ENCODE measurements at regions not wholly inside any gene's neighbourhood (a gene's known extent, or its start where the extent isn't known, plus 50 kb on each side); places are given as distances from the start of the nearest gene placed in this dataset.

GRCh38 chr15:92711457-92711831, 55.9 kb upstream of the FAM174B start:
- no peaks in the 10 kb centered on the region for H3K27me3 ChIP-seq
- intact Hi-C loops (cut with DNase I) = loop anchor here (10.0 kb wide), 1 partner anchor 317 kb away; the partner anchor contains the start of gene ST8SIA2

GRCh38 chr15:92714077-92714476, 58.5 kb upstream of the FAM174B start:
- Histone ChIP-seq H3K4me3 (peak overlapping the region; percentile 40), H3K9ac (ENCODE audit: low read depth in 2 of 2, low read length in 2 of 2) (peak overlapping the region; percentile 40 to 62), H3K9me3 (no peaks in the 10 kb centered on the region), H3K36me3 (no peaks in the 10 kb centered on the region), H3K27me3 (no peaks in the 10 kb centered on the region), H3K4me1 (no peaks in the 10 kb centered on the region), H3K27ac (peak overlapping the region; percentile 3)
- intact Hi-C loops (cut with DNase I) = loop anchor here (2.0 to 10.0 kb wide), 2 partner anchors 193 to 319 kb away; partner anchors contain the start of gene ST8SIA2
- DNase-seq = no peak
- TF ChIP-seq CTCF (IDR thresholded peaks at IDR 0.05) = no peak

More at GRCh38 chr15:92711457-92711831, 55.9 kb upstream of the FAM174B start:
- no peak for DNase-seq
- Histone ChIP-seq H3K4me3 (no peak overlapping the region), H3K9ac (ENCODE audit: low read depth in 2 of 2, low read length in 2 of 2) (no peak overlapping the region), H3K36me3 (no peaks in the 10 kb centered on the region), H3K27ac (no peak overlapping the region), H3K9me3 (no peaks in the 10 kb centered on the region), H3K4me1 (no peaks in the 10 kb centered on the region)
- TF ChIP-seq CTCF (IDR thresholded peaks at IDR 0.05) = no peak

GRCh38 chr15:92714477-92715401, 59.2 kb upstream of the FAM174B start:
- peak; percentile 81 for DNase-seq
- Histone ChIP-seq H3K27ac (peak overlapping the region; percentile 3), H3K4me3 (peak overlapping the region; percentile 40), H3K36me3 (no peaks in the 10 kb centered on the region), H3K27me3 (no peaks in the 10 kb centered on the region), H3K9me3 (no peaks in the 10 kb centered on the region), H3K9ac (ENCODE audit: low read depth in 2 of 2, low read length in 2 of 2) (peak overlapping the region; percentile 40 to 62), H3K4me1 (no peaks in the 10 kb centered on the region)
- TF ChIP-seq CTCF (IDR thresholded peaks at IDR 0.05) = peak; percentile 78
- intact Hi-C loops (cut with DNase I) = loop anchor here (2.0 to 10.0 kb wide), 2 partner anchors 194 to 320 kb away; partner anchors contain the start of gene ST8SIA2

GRCh38 chr15:92715758-92716157, 60.2 kb upstream of the FAM174B start:
- intact Hi-C loops (cut with DNase I) = loop anchor here (2.0 to 10.0 kb wide), 2 partner anchors 195 to 321 kb away; partner anchors contain the start of gene ST8SIA2
- no peak overlapping the region for H3K9ac ChIP-seq (ENCODE audit: low read depth in 2 of 2, low read length in 2 of 2)
- no peaks in the 10 kb centered on the region for H3K4me1 ChIP-seq
- no peak overlapping the region for H3K4me3 ChIP-seq
- H3K27ac ChIP-seq = no peak overlapping the region
- no peak for DNase-seq
- no peaks in the 10 kb centered on the region for H3K9me3 ChIP-seq
- no peak for TF ChIP-seq CTCF (IDR thresholded peaks at IDR 0.05)
- no peaks in the 10 kb centered on the region for H3K36me3 ChIP-seq
- H3K27me3 ChIP-seq = no peaks in the 10 kb centered on the region

GRCh38 chr15:92719021-92719420, 63.4 kb upstream of the FAM174B start:
- no peaks in the 10 kb centered on the region for H3K9me3 ChIP-seq
- H3K27ac ChIP-seq = no peak overlapping the region
- no peaks in the 10 kb centered on the region for H3K36me3 ChIP-seq
- H3K27me3 ChIP-seq = no peaks in the 10 kb centered on the region
- intact Hi-C loops (cut with DNase I) = loop anchor here (10.0 kb wide), 1 partner anchor 324 kb away; the partner anchor contains the start of gene ST8SIA2
- no peak overlapping the region for H3K4me3 ChIP-seq
- H3K4me1 ChIP-seq = no peaks in the 10 kb centered on the region
- no peak for TF ChIP-seq CTCF (IDR thresholded peaks at IDR 0.05)
- DNase-seq = no peak
- H3K9ac ChIP-seq (ENCODE audit: low read depth in 2 of 2, low read length in 2 of 2) = no peak overlapping the region
